ENCODE measurements at regions not wholly inside any gene's neighbourhood (a gene's known extent, or its start where the extent isn't known, plus 50 kb on each side); places are given as distances from the start of the nearest gene placed in this dataset.

- TF ChIP-seq CTCF (IDR thresholded peaks at IDR 0.05; ENCODE audit: insufficient read depth, low read length, poor library complexity, severe bottlenecking) (no peak), EZH2phosphoT487 (conservative IDR thresholded peaks at IDR 0.05; ENCODE audit: low read length) (no peak)
Measured at GRCh38 chr2:59967691-59968090, 585.8 kb downstream of the BCL11A start.
